H9 (cell line): ENCODE measurements at regions not wholly inside any gene's neighbourhood (a gene's known extent, or its start where the extent isn't known, plus 50 kb on each side); places are given as distances from the start of the nearest gene placed in this dataset.

Experiments
- DNase-seq: peaks from one replicate; pipeline ENCODE4 v3.0.0-alpha.2; 2017
- H2AFZ ChIP-seq: one replicate; pipeline ENCODE4 v1.6.1; 2013; ENCODE audit warnings: mild to moderate bottlenecking, low read length, control low read depth, moderate library complexity
- H2AK5ac ChIP-seq: 2 replicates; pipeline ENCODE4 v1.6.1; 2013; ENCODE audit warnings: low read length, control low read depth, mixed read lengths; ENCODE audit not compliant: insufficient read length
- H2BK120ac ChIP-seq: one replicate; pipeline ENCODE4 v1.6.1; 2013; ENCODE audit warnings: low read depth, mild to moderate bottlenecking, low read length, control low read depth, inconsistent platforms; ENCODE audit not compliant: poor library complexity, severe bottlenecking
- H2BK12ac ChIP-seq: 2 replicates; pipeline ENCODE4 v1.6.1; 2013; ENCODE audit warnings: low read length, control low read depth, mixed read lengths, low read depth; ENCODE audit not compliant: insufficient read length
- H2BK15ac ChIP-seq: 2 replicates; pipeline ENCODE4 v1.6.1; 2013; ENCODE audit warnings: low read depth, low read length, control low read depth
- H2BK20ac ChIP-seq: one replicate; pipeline ENCODE4 v1.6.1; 2013; ENCODE audit warnings: low read depth, mild to moderate bottlenecking, low read length, control low read depth, inconsistent platforms; ENCODE audit not compliant: poor library complexity, severe bottlenecking
- H2BK5ac ChIP-seq: 2 replicates; pipeline ENCODE4 v1.6.1; 2013; ENCODE audit warnings: low read length, control low read depth, mixed read lengths; ENCODE audit not compliant: insufficient read length
- H3K14ac ChIP-seq: 2 replicates; pipeline ENCODE4 v1.6.1; 2013; ENCODE audit warnings: low read length, control low read depth; ENCODE audit not compliant: insufficient read depth
- H3K18ac ChIP-seq: 2 replicates; pipeline ENCODE4 v1.6.1; 2013; ENCODE audit warnings: low read depth, mild to moderate bottlenecking, mixed read lengths, low read length, control low read depth; ENCODE audit not compliant: insufficient read length
- H3K23ac ChIP-seq: 2 replicates; pipeline ENCODE4 v1.6.1; 2013; ENCODE audit warnings: low read length, control low read depth, mixed read lengths, low read depth; ENCODE audit not compliant: insufficient read length
- H3K23me2 ChIP-seq: 2 replicates; pipeline ENCODE4 v1.6.1; 2013; ENCODE audit warnings: low read depth, mild to moderate bottlenecking, mixed read lengths, low read length, control low read depth; ENCODE audit not compliant: insufficient read length, poor library complexity, severe bottlenecking
- H3K27ac ChIP-seq: 2 replicates; pipeline ENCODE4 v1.5.1; 2013; ENCODE audit warnings: low read length, control low read depth, mixed read lengths, low read depth; ENCODE audit not compliant: insufficient read length
- H3K27me3 ChIP-seq: 2 replicates; pipeline ENCODE4 v1.6.1; 2013; ENCODE audit warnings: low read length, control low read depth, inconsistent platforms; ENCODE audit not compliant: insufficient read depth
- H3K4ac ChIP-seq: 2 replicates; pipeline ENCODE4 v1.6.1; 2013; ENCODE audit warnings: low read depth, mild to moderate bottlenecking, control low read depth, inconsistent platforms, low read length, moderate library complexity
- H3K4me1 ChIP-seq: 2 replicates; pipeline ENCODE4 v1.6.1; 2013; ENCODE audit warnings: low read length, control low read depth, inconsistent platforms; ENCODE audit not compliant: insufficient read depth
- H3K4me2 ChIP-seq: 2 replicates; pipeline ENCODE4 v1.6.1; 2013; ENCODE audit warnings: low read length, control low read depth, mixed read lengths; ENCODE audit not compliant: insufficient read length, insufficient read depth
- H3K56ac ChIP-seq: 2 replicates; pipeline ENCODE4 v1.6.1; 2013; ENCODE audit warnings: low read depth, mild to moderate bottlenecking, mixed read lengths, low read length, control low read depth; ENCODE audit not compliant: insufficient read length
- H3K79me1 ChIP-seq: 2 replicates; pipeline ENCODE4 v1.6.1; 2013; ENCODE audit warnings: low read depth, mild to moderate bottlenecking, moderate library complexity, low read length, control low read depth, inconsistent platforms; ENCODE audit not compliant: insufficient read depth, poor library complexity, severe bottlenecking
- H3K79me2 ChIP-seq: 2 replicates; pipeline ENCODE4 v1.6.1; 2013; ENCODE audit warnings: low read length, control low read depth, inconsistent platforms; ENCODE audit not compliant: insufficient read depth
- H3K9ac ChIP-seq: 2 replicates; pipeline ENCODE4 v1.6.1; 2013; ENCODE audit warnings: low read length, control low read depth, mixed read lengths; ENCODE audit not compliant: insufficient read length; ENCODE audit errors: extremely low read depth
- H3K9me3 ChIP-seq: one replicate; pipeline ENCODE4 v1.6.1; 2013; ENCODE audit warnings: low read depth, low read length, inconsistent platforms; ENCODE audit not compliant: control insufficient read depth
- H3T11ph ChIP-seq: one replicate; pipeline ENCODE4 v1.6.1; 2013; ENCODE audit warnings: mild to moderate bottlenecking, low read length, control low read depth, inconsistent platforms
- H4K20me1 ChIP-seq: one replicate; pipeline ENCODE4 v1.6.1; 2013; ENCODE audit not compliant: control insufficient read depth, insufficient read length, insufficient read depth
- H4K5ac ChIP-seq: 2 replicates; pipeline ENCODE4 v1.6.1; 2013; ENCODE audit warnings: low read depth, mild to moderate bottlenecking, mixed read lengths, low read length, control low read depth; ENCODE audit not compliant: insufficient read length
- H4K8ac ChIP-seq: replicated peaks from 2 replicates; pipeline ENCODE4 v1.6.1; 2013; ENCODE audit warnings: low read length, control low read depth, mixed read lengths, low read depth; ENCODE audit not compliant: insufficient read length
- H4K91ac ChIP-seq: 2 replicates; pipeline ENCODE4 v1.6.1; 2013; ENCODE audit warnings: low read depth, mild to moderate bottlenecking, moderate library complexity, mixed read lengths, low read length, control low read depth; ENCODE audit not compliant: insufficient read length
- H3K27ac Mint-ChIP-seq, 3 experiments: 2 replicates in 2 of 3; 3 replicates in 1 of 3; pipeline ENCODE4 v1.8.0; 2020 to 2021; ENCODE audit warnings: mixed read lengths in 3 of 3, mild to moderate bottlenecking in 1 of 3, moderate library complexity in 1 of 3
- H3K27me3 Mint-ChIP-seq: 2 replicates; pipeline ENCODE4 v1.8.0; 2021; ENCODE audit warnings: low read depth, mild to moderate bottlenecking, moderate library complexity, mixed read lengths
- H3K36me3 Mint-ChIP-seq, 3 experiments: 2 replicates in 2 of 3; 3 replicates in 1 of 3; pipeline ENCODE4 v1.8.0; 2020 to 2021; ENCODE audit warnings: low read depth in 3 of 3, mixed read lengths in 3 of 3; ENCODE audit not compliant: insufficient read depth in 1 of 3
- H3K4me1 Mint-ChIP-seq, 2 experiments: 2 replicates each; pipeline ENCODE4 v1.8.0; 2020; ENCODE audit warnings: mixed read lengths in 2 of 2
- H3K4me3 Mint-ChIP-seq, 2 experiments: 2 replicates in 1 of 2; 3 replicates in 1 of 2; pipeline ENCODE4 v1.8.0; 2020 to 2021; ENCODE audit warnings: mild to moderate bottlenecking in 2 of 2, mixed read lengths in 2 of 2, moderate library complexity in 1 of 2
- H3K9me3 Mint-ChIP-seq, 2 experiments: 2 replicates in 1 of 2; 3 replicates in 1 of 2; pipeline ENCODE4 v1.8.0; 2020; ENCODE audit warnings: mild to moderate bottlenecking in 2 of 2, mixed read lengths in 2 of 2, moderate library complexity in 1 of 2
- CTCF ChIP-seq: fragments of 200-600 bp; sonication (generic); conservative IDR thresholded peaks from 3 replicates; pipeline ENCODE4 v1.8.0; 2021; ENCODE audit warnings: antibody characterized with exemption, mild to moderate bottlenecking
- WGBS: extraction: QIAGEN DNeasy Blood & Tissue Kit; methylation state at CpG from one replicate; pipeline ENCODE4 v1.1.7; 2013; ENCODE audit warnings: missing lambda C conversion rate, low lambda C conversion rate, mixed read lengths; ENCODE audit not compliant: insufficient read length; ENCODE audit errors: extremely low coverage; 5-methylcytosine and 5-hydroxymethylcytosine counted together

- Histone ChIP-seq H3K14ac (no peak overlapping the region), H4K91ac (no peak overlapping the region), H3K9ac (peak overlapping the region; percentile 44), H3K23me2 (peaks cover 6% of the 10 kb centered on the region), H3K27ac (no peak overlapping the region), H3K4me1 (peaks cover 3% of the 10 kb centered on the region; the same call in 1 of the 2 replicates), H3K79me1 (no peaks in the 10 kb centered on the region), H3K4me2 (peak overlapping the region; percentile 92), H3K23ac (no peak overlapping the region), H2BK12ac (no peak overlapping the region), H4K5ac (no peak overlapping the region), H2AFZ (peak overlapping the region; percentile 59), H2BK5ac (no peak overlapping the region), H3K4ac (no peak overlapping the region), H3K56ac (no peak overlapping the region), H2BK120ac (no peak overlapping the region), H2BK20ac (no peak overlapping the region), H4K20me1 (no peaks in the 10 kb centered on the region), H2AK5ac (no peak overlapping the region), H3K9me3 (no peaks in the 10 kb centered on the region), H2BK15ac (no peak overlapping the region), H3K18ac (no peak overlapping the region), H3K79me2 (no peaks in the 10 kb centered on the region), H3K27me3 (0 out of 2 replicates have a peak, but pooled peaks cover 2% of the 10 kb centered on the region), H3T11ph (no peak overlapping the region), H4K8ac (no peak overlapping the region)
- peaks cover 8% of the 10 kb centered on the region in 2 experiments for H3K4me1 Mint-ChIP-seq
- no peak overlapping the region; a peak in 1 of 7 replicates for H3K27ac Mint-ChIP-seq
- peak; percentile 67 for DNase-seq
- H3K9me3 Mint-ChIP-seq, result no peaks in the 10 kb centered on the region
- no peaks in the 10 kb centered on the region for H3K36me3 Mint-ChIP-seq
- WGBS, result no CpG with 5 or more reads among the region's 33 CpGs
- peaks cover 26% of the 10 kb centered on the region for H3K27me3 Mint-ChIP-seq
- no peak for TF ChIP-seq CTCF
- H3K4me3 Mint-ChIP-seq, result peak overlapping the region; percentile 71 to 87
Measured at GRCh38 chr10:114767101-114767985, 54.2 kb upstream of the FHIP2A start.
